NCI-H2196 treated with DMSO at 0.1 percent for 48 hours (cell line): ENCODE measurements at regions not wholly inside any gene's neighbourhood (a gene's known extent, or its start where the extent isn't known, plus 50 kb on each side); places are given as distances from the start of the nearest gene placed in this dataset.

Experiments
- DNase-seq: peaks from one replicate; lab custom pipeline; 2025; ENCODE audit not compliant: unreplicated experiment; lab: John Stamatoyannopoulos, UW

- no peak for DNase-seq
These were observed 580.1 kb downstream of the EPHA4 start for GRCh38 chr2:220991972-220992371.

- DNase-seq: no peak
These were observed 577.3 kb downstream of the EPHA4 start for GRCh38 chr2:220994846-220995245.

- no peak for DNase-seq
These were observed 576.5 kb downstream of the EPHA4 start for GRCh38 chr2:220995581-220995980.

GRCh38 chr2:220998156-220998555, 573.9 kb downstream of the EPHA4 start:
- DNase-seq: no peak

DNA sequence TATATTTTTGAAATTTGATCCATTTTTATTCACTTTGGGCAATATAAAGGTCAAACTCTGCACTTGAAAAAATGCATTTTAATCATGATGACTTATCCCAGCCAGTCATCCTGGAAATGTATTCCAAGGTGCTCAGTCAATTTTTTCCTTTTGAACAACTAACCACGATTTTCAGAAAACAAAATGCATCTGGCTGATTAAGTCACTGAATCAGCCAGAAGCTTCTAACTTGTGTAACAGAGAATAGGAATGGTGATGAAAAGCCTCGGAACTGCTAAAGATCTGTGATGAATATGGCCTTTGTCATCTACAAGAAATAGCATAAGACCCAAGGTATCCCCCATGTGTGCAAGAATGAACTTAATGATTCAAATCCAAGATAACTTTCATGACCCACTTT, 572.7 kb downstream of the EPHA4 start:
- DNase-seq: no peak

GRCh38 chr2:221001381-221001801, 570.7 kb downstream of the EPHA4 start:
- DNase-seq: no peak

DNA sequence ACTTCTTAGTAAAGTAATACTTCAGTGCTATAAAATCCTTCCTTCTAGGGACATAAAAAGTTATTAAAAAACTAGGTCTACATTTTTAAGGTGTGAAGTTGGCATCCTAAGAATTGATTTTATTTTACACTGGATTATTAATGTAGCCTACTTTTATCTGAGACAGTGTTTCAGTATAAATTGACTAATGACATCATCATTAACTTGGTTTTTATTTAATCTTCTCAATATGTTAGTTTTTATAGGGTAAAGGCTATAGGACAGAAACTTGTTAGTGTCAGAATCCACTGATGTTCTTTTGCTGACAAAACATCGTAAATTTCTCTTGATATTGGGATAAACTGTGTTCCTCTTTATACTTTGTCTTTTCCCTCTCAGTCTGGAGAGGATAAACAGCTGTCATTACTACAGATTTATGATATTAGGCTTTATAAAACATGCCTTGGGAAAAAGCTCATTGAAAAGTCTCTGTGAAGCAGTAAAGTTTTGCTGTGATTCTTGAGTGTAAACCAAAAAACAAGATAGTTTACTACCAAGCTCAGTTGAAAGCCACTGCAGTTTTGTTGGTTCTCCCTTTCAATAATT, 569.9 kb downstream of the EPHA4 start:
- DNase-seq: no peak

DNA sequence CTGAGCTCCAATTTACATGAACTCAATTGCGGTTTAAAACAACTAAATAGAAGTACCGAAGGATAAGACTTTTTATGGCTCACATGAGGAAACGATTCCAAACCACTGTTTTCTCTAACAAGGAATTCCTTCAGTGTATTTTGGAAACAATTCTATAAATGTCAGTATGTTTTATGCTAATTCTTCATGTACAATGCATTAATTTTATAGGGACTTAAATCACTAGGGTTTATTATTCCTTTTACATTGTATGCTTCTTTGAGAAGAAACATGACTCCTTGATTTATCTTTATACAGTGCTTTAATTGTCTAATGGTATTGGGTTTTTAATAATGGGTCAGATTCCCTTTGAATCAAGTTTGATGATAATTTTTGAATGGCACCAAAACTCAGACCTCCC, 566.8 kb downstream of the EPHA4 start:
- DNase-seq: no peak

DNA sequence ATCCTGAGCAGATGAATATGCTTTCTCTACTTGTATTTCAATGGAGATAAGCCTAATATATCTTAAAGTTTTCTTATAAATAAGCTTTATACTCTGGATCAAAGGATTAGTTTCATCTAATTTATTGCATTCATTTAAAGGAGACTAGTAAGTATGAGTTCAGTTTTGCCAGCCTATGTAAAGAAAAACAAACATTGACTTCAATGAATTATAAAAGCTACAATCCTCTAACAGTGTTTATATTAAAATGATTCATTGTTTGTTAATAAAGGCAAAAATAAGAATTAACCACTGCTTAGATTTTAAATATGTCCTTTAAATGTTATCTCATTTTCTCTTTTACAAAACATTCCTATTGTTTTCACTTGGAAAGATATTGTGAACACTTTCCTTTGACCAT, 566.0 kb downstream of the EPHA4 start:
- DNase-seq: no peak

GRCh38 chr2:221016551-221016950, 555.6 kb downstream of the EPHA4 start:
- DNase-seq: no peak

- no peak for DNase-seq
These were observed 553.8 kb downstream of the EPHA4 start for GRCh38 chr2:221018262-221018661.

- DNase-seq: no peak
These were observed 552.4 kb downstream of the EPHA4 start for GRCh38 chr2:221019668-221020067.

GRCh38 chr2:221022554-221022953, 549.5 kb downstream of the EPHA4 start:
- DNase-seq: no peak

- no peak for DNase-seq
These were observed 546.7 kb downstream of the EPHA4 start for GRCh38 chr2:221025398-221025797.

GRCh38 chr2:221034026-221034701, 537.9 kb downstream of the EPHA4 start:
- no peak for DNase-seq

DNA sequence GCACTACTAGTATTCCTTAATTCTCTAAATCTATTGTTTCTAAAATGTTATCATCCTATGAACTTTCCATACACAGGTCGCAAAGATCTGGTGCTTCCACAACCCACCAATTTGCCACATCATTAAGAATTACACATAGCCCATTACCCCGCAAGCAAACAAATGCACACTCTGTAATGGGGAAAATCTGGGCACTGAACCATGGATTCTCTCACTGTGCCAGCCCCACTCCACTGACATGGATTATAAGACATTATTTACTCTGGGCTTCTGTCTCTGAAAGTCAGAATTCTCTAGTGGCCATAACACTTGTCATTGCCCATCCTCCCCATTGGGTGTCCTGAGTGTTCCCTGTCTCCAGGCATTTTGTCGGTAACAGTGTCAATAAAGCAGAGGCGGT, 537.1 kb downstream of the EPHA4 start:
- DNase-seq: no peak

- DNase-seq: no peak
These were observed 529.2 kb downstream of the EPHA4 start for GRCh38 chr2:221042926-221043325.

GRCh38 chr2:221044781-221045180, 527.3 kb downstream of the EPHA4 start:
- DNase-seq: no peak

GRCh38 chr2:221050020-221050795, 521.9 kb downstream of the EPHA4 start:
- DNase-seq: no peak

DNA sequence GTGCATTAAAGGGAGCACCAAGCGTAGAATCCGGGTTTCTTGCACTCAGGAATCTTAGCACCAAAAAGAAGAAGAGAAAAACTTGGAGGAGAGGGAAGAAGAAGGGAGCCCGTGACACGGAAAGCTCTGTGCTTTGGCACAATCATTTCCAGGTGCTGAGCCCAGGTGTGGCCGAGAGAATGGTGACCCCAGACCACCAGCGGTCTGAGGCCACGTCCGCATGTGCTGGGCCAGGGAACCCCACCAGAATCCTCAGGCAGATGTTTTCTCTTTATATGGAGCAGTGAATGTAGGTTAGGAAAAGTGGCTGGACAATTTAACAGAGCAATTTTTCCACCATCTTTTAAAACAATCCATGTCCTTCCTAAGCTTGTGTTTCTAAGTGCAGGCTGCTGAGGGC, 520.9 kb downstream of the EPHA4 start:
- no peak for DNase-seq

- no peak for DNase-seq
These were observed 511.7 kb downstream of the EPHA4 start for GRCh38 chr2:221060376-221060775.

- no peak for DNase-seq
These were observed 508.5 kb downstream of the EPHA4 start for GRCh38 chr2:221063568-221063967.
